C4-2B (cell line): ENCODE measurements at regions not wholly inside any gene's neighbourhood (a gene's known extent, or its start where the extent isn't known, plus 50 kb on each side); places are given as distances from the start of the nearest gene placed in this dataset.

ENCODE experiments used
- CTCF ChIP-seq: fragments of 450-650 bp; conservative IDR thresholded peaks from 2 replicates; pipeline ENCODE4 v1.5.1; 2017; ENCODE audit warnings: mild to moderate bottlenecking
- ZFX ChIP-seq: fragments of 450-650 bp; IDR thresholded peaks from 2 replicates; pipeline ENCODE4 v1.6.1; 2017

DNA sequence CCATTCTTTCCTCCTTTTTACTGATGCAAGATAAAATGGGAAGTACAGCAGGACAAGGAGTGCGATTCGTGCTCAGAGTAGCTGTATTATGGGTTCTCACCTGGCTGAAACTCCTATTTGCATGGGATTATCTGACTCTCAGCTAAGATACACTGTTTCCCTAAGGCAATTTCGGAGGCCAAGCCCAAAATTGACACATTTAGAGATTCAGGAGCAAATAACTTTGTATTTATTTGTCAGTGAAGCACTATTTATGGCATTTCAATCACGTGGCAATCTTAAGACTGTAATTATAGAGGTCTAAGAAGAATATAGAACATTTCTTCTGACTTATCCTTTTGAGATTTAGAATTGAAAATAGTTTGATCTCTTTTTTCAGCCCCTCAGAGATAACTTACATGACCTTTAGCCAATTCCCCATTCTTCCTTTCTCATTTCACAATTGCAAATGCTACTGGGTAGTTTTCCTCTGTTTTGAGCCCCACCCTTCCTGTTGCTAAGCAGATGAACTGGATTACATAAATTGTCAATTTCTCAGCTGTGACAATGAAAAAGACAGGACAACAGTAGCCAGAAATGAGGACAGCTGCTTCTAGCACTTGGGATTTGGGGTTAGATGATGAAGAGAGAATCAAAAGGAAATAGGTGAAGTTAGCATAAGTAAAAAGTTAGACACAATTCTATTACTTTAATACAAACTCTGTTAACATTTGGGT is 122.7 kb upstream of the FRY start:
- TF ChIP-seq CTCF (no peak), ZFX (no peak)
